GM18868 (cell line): ENCODE measurements at regions not wholly inside any gene's neighbourhood (a gene's known extent, or its start where the extent isn't known, plus 50 kb on each side); places are given as distances from the start of the nearest gene placed in this dataset.

Source experiments
- ATAC-seq: cut with Tn5 transposase; IDR thresholded peaks from one replicate; pipeline ENCODE4 v1.9.1; 2021; ENCODE audit warnings: mild to moderate bottlenecking, moderate library complexity; ENCODE audit not compliant: unreplicated experiment

- ATAC-seq: no peak
Measured at GRCh38 chr2:14535156-14535555, 97.4 kb upstream of the LRATD1 start.

GRCh38 chr2:14536976-14537375 lies 95.5 kb upstream of the LRATD1 start:
- ATAC-seq: no peak

GRCh38 chr2:14540015-14540414 lies 92.5 kb upstream of the LRATD1 start:
- peak; percentile 46 for ATAC-seq

DNA sequence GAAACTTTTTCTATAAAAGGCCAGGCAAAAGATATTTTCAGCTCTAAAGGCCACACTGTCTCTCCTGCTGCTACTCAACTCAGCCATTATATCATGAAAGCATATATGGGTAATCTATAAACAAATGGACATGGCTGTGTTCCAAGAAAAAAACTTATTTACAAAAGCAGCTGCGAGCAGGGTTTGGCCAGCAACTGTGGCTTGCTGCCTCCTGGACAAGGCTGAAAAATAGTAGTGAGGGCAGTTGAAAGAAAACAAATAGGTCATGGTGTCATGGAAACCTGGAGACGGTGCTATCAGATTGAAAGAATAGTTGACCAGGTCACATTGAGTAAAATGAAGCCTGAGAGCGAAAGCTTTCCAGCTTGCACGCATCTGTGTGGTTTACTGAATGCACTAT lies 89.2 kb upstream of the LRATD1 start:
- ATAC-seq: no peak

DNA sequence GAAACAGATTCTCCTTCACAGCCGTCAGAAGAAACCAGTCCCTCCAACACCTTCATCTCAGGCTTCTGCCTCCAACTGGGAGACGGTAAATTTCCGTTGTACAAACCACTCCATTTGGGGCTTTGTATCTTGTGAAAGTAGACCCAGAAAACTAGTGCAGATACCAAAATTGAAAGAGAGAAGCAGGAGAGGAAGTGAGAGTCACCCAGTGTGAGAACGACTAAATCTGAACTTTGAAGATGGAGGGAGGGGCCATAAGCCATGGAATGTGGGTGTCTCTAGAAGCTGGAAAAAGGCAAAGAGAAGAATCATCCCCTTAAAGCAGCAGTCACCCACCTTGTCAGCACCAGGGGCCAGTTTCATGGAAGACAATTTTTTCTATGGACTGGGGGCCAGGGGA lies 88.3 kb upstream of the LRATD1 start:
- no peak for ATAC-seq

GRCh38 chr2:14547830-14548229 lies 84.7 kb upstream of the LRATD1 start:
- no peak for ATAC-seq

DNA sequence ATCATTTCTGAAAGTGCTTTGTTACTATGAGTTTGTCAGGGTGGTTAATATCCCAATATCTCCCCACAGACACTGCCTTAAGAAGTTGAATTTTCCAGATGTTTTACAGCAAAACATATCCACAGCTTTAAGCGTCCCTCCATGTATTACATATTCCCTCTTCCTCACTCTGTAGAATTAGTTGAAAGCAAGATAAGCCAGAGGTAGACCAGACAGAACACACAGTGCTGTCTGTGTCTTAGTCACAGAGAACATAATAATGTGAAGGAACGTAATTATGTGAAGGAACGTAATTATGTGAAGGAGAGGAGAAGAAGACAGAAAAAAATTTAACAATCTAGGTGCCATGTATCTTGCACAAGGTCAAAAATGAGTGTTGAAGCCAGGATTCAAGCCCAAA lies 81.9 kb upstream of the LRATD1 start:
- ATAC-seq: no peak

DNA sequence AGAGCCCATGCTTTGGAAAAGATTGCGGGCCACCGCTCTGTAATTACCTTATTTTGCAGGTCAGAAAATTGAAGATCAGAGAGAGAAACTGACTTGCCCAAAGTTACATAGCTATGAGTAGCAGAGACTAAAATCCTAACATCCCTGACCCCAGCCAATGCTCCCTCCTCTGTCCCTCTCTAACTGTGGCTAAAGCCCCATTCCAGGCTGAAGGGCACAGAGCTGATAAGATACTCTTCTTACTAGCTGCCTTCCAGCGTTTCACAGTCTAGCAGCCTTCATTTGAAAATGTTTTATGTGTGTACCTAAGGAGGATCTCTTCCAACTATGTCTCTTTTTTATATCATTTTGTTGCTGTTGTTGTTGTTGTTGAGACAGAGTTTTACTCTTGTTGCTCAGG lies 81.4 kb upstream of the LRATD1 start:
- no peak for ATAC-seq

GRCh38 chr2:14552286-14552685 lies 80.2 kb upstream of the LRATD1 start:
- no peak for ATAC-seq

- ATAC-seq: no peak
Measured at GRCh38 chr2:14552818-14553217, 79.7 kb upstream of the LRATD1 start.

DNA sequence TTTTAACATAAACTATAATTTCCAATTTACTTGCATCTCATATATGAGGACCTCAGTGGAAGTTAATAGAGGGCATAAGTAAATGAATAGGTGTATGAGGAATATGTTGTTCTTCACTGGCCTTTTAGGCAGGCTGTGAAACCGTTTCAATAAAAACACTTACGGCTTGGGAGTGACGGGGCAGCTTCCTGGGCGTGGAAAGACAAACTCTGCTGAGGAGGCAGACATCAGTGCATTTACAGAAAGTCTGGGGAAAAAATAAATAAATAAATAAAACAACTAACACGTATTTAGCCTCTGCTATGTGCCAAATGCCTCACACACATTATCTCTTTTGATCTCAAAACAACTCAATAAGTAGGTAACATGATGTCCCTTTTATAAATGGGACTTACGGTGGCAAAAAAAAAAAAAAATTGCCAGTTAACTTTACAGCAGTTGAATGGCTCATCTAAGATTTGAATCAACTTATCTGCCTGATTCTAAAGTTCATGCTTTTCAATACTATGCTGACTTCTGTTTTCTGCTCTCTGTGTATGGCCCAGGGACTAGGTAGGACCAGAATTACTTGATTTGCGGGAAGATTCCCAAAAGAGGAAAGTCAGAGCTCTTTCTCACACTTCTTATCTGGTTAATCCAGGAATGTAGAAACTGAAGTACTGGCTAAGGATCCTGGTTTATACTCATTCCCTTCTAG lies 77.5 kb upstream of the LRATD1 start:
- no peak for ATAC-seq

DNA sequence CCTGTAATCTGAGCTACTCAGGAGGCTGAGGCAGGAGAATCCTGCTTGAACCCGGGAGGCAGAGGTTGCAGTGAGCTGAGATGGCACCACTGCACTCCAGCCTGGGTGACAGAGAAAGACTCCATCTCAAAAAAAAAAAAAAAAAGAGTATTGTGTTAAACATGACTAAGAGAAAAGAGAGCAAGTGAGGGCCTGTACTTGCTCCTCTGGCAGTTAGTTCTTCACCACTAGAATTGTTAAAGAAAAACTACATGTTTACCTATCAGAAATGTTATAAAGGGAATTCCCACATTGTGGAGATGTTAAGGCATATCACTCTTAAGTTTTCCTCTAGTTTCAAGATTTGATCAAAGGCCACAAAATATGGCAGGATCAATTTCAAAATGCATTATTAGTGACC lies 75.4 kb upstream of the LRATD1 start:
- no peak for ATAC-seq

- no peak for ATAC-seq
Measured at GRCh38 chr2:14557916-14558315, 74.6 kb upstream of the LRATD1 start.

- ATAC-seq: no peak
Measured at GRCh38 chr2:14558335-14558919, 74.1 kb upstream of the LRATD1 start.

GRCh38 chr2:14560716-14561115 lies 71.8 kb upstream of the LRATD1 start:
- ATAC-seq: no peak

GRCh38 chr2:14563324-14563723 lies 69.2 kb upstream of the LRATD1 start:
- ATAC-seq: no peak

GRCh38 chr2:14565666-14566065 lies 66.9 kb upstream of the LRATD1 start:
- ATAC-seq: no peak

DNA sequence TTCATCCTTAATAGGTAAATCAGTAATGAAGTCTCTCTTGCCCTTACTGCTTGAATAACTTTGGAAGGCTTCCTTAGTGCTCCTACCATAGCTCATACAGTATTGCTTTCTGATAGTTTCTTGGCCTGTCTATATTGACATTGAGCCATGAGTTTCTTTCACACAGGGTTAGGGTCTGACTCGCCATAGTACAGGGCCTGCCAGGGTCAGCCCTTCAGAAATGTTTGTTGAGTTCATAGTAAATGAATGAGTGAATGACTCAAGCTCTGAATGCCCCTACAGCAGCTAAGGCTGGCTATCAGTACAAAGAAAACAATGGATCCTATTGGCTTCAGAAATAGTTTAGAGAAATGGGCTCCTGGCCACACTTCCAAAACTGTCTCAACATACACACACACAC lies 65.0 kb upstream of the LRATD1 start:
- no peak for ATAC-seq

- no peak for ATAC-seq
Measured at GRCh38 chr2:14569294-14569693, 63.2 kb upstream of the LRATD1 start.

DNA sequence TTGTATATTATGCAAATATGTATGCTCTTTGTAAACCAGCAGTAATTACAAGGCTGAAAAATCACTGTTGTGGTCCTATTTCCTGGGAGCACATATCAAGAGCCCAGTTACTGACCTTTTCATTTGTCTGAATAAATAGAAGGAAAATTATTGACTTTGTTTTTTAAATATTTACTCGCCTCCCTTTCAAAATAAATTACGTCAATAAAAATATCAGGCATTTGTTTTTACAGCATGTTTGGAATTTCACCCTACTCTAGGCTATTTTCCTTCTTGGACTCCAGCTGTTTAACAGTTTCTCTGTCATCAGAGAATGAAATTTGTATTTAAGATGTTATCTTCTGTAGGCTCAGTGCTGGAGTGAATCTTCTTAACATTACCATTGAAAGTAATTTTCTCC lies 59.9 kb upstream of the LRATD1 start:
- no peak for ATAC-seq

DNA sequence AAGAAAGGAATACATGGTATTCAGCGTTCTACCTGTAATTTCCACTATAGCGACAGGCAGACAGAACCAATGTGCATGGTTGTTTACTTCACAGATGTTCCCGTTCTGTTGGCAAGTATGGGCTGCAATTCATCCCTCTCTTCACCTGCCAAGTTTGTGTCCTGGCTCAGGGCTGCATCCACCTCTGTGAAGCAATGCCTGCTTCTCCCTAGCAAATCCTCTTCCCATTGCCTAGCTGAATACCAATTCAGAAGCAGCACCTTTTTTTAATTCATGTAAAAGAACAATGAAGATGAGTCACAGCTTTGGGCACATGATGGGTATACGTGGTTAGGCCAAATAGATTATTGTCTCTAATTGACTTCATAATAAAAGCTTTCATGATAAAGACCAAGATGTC lies 54.7 kb upstream of the LRATD1 start:
- ATAC-seq: no peak
